ENCODE measurements at regions not wholly inside any gene's neighbourhood (a gene's known extent, or its start where the extent isn't known, plus 50 kb on each side); places are given as distances from the start of the nearest gene placed in this dataset.

GRCh38 chr1:217946511-217946910 lies 315.4 kb downstream of the SPATA17 start:
- ATAC-seq: no peak
- TF ChIP-seq, protein P1, sequence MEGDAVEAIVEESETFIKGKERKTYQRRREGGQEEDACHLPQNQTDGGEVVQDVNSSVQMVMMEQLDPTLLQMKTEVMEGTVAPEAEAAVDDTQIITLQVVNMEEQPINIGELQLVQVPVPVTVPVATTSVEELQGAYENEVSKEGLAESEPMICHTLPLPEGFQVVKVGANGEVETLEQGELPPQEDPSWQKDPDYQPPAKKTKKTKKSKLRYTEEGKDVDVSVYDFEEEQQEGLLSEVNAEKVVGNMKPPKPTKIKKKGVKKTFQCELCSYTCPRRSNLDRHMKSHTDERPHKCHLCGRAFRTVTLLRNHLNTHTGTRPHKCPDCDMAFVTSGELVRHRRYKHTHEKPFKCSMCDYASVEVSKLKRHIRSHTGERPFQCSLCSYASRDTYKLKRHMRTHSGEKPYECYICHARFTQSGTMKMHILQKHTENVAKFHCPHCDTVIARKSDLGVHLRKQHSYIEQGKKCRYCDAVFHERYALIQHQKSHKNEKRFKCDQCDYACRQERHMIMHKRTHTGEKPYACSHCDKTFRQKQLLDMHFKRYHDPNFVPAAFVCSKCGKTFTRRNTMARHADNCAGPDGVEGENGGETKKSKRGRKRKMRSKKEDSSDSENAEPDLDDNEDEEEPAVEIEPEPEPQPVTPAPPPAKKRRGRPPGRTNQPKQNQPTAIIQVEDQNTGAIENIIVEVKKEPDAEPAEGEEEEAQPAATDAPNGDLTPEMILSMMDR (IDR thresholded peaks at IDR 0.05): no peak
- no peak for DNase-seq
- Histone ChIP-seq H3K4me3 (no peak overlapping the region), H3K27me3 (ENCODE audit: low read depth) (no peaks in the 10 kb centered on the region), H3K27ac (no peak overlapping the region), H3K4me1 (no peaks in the 10 kb centered on the region), H3K36me3 (no peaks in the 10 kb centered on the region), H3K9me3 (no peaks in the 10 kb centered on the region)
- intact Hi-C loops (cut with DNase I): no loop called here

DNA sequence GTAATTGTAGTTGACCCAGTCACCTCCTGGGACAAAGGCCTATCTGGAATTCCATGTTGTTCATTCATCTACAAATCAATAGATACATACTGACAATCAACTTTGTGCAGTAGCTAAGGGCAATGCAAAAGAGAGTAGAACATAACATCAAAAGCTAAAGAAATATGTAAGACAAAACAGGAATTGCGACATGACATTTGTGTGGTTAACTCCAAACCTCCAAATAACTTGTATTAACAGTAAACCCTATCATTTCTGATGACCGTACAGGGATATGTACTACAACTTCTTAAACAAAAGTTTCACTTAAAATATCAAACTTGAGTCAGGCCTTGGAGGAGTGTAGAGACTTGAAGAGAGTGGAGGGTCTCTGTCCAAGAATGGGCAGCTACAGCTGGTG lies 317.6 kb downstream of the SPATA17 start:
- H3K27ac ChIP-seq: no peak overlapping the region
- DNase-seq (no peak), ATAC-seq (no peak)
- H3K36me3 ChIP-seq: no peaks in the 10 kb centered on the region
- no peaks in the 10 kb centered on the region for H3K27me3 ChIP-seq (ENCODE audit: low read depth)
- TF ChIP-seq, protein P1 (IDR thresholded peaks at IDR 0.05): no peak
- no peaks in the 10 kb centered on the region for H3K9me3 ChIP-seq
- no peak overlapping the region for H3K4me3 ChIP-seq
- no peaks in the 10 kb centered on the region for H3K4me1 ChIP-seq
- intact Hi-C loops (cut with DNase I): no loop called here

- no peaks in the 10 kb centered on the region for H3K9me3 ChIP-seq
- no peaks in the 10 kb centered on the region for H3K27me3 ChIP-seq (ENCODE audit: low read depth)
- no peak overlapping the region for H3K27ac ChIP-seq
- H3K36me3 ChIP-seq: no peaks in the 10 kb centered on the region
- no peak overlapping the region for H3K4me3 ChIP-seq
- intact Hi-C loops (cut with DNase I): no loop called here
- TF ChIP-seq, protein P1 (IDR thresholded peaks at IDR 0.05): no peak
- H3K4me1 ChIP-seq: no peaks in the 10 kb centered on the region
- ATAC-seq (no peak), DNase-seq (no peak)
Measured at GRCh38 chr1:217953330-217953729, 322.2 kb downstream of the SPATA17 start.

- no peak overlapping the region for H3K27ac ChIP-seq
- no peak overlapping the region for H3K4me3 ChIP-seq
- TF ChIP-seq, protein P1 (IDR thresholded peaks at IDR 0.05): no peak
- no peaks in the 10 kb centered on the region for H3K4me1 ChIP-seq
- ATAC-seq (no peak), DNase-seq (no peak)
- intact Hi-C loops (cut with DNase I): no loop called here
- H3K9me3 ChIP-seq: peaks cover under 1% of the 10 kb centered on the region
- H3K36me3 ChIP-seq: no peaks in the 10 kb centered on the region
- H3K27me3 ChIP-seq (ENCODE audit: low read depth): no peaks in the 10 kb centered on the region
Measured at GRCh38 chr1:217953922-217954321, 322.8 kb downstream of the SPATA17 start.

- H3K4me1 ChIP-seq: no peaks in the 10 kb centered on the region
- H3K9me3 ChIP-seq: peaks cover 10% of the 10 kb centered on the region
- no peak overlapping the region for H3K27ac ChIP-seq
- DNase-seq: no peak
- intact Hi-C loops (cut with DNase I): no loop called here
- no peak for ATAC-seq
- no peak overlapping the region for H3K4me3 ChIP-seq
- no peaks in the 10 kb centered on the region for H3K27me3 ChIP-seq (ENCODE audit: low read depth)
- TF ChIP-seq, protein P1 (IDR thresholded peaks at IDR 0.05): no peak
- no peaks in the 10 kb centered on the region for H3K36me3 ChIP-seq
Measured at GRCh38 chr1:217955723-217956122, 324.6 kb downstream of the SPATA17 start.

All from lower lobe of right lung (tissue), 2 donors.